ENCODE measurements at regions not wholly inside any gene's neighbourhood (a gene's known extent, or its start where the extent isn't known, plus 50 kb on each side); places are given as distances from the start of the nearest gene placed in this dataset.

- TF ChIP-seq MYC (IDR thresholded peaks at IDR 0.05; ENCODE audit: low read depth, low read length): no peak
- no peak overlapping the region for H3K4me3 ChIP-seq (ENCODE audit: low read depth, low read length)
- DNase-seq (ENCODE audit: low read depth): no peak
Measured at GRCh38 chr16:55136356-55137150, 187.4 kb upstream of the IRX6 start.

GRCh38 chr16:55138298-55138697 lies 185.7 kb upstream of the IRX6 start:
- H3K4me3 ChIP-seq (ENCODE audit: low read depth, low read length): no peak overlapping the region
- no peak for DNase-seq (ENCODE audit: low read depth)
- TF ChIP-seq POLR2A (IDR thresholded peaks at IDR 0.05; ENCODE audit: extremely low read depth, insufficient read length): no peak
- no peak for TF ChIP-seq MAX (IDR thresholded peaks at IDR 0.05; ENCODE audit: low read depth, low read length)

- no peak for DNase-seq (ENCODE audit: low read depth)
- TF ChIP-seq CTCF (IDR thresholded peaks at IDR 0.05; ENCODE audit: low read depth, low read length) (no peak), MAX (IDR thresholded peaks at IDR 0.05; ENCODE audit: low read depth, low read length) (no peak), MYC (IDR thresholded peaks at IDR 0.05; ENCODE audit: low read depth, low read length) (no peak), POLR2A (IDR thresholded peaks at IDR 0.05; ENCODE audit: extremely low read depth, insufficient read length) (no peak)
Measured at GRCh38 chr16:55142405-55142804, 181.6 kb upstream of the IRX6 start.

GRCh38 chr16:55144651-55145050 lies 179.4 kb upstream of the IRX6 start:
- DNase-seq (ENCODE audit: low read depth): no peak
- no peak for TF ChIP-seq MAX (IDR thresholded peaks at IDR 0.05; ENCODE audit: low read depth, low read length)
- TF ChIP-seq MYC (IDR thresholded peaks at IDR 0.05; ENCODE audit: low read depth, low read length): no peak
- TF ChIP-seq POLR2A (IDR thresholded peaks at IDR 0.05; ENCODE audit: extremely low read depth, insufficient read length): no peak
- TF ChIP-seq CTCF (IDR thresholded peaks at IDR 0.05; ENCODE audit: low read depth, low read length): no peak
- H3K4me3 ChIP-seq (ENCODE audit: low read depth, low read length): no peak overlapping the region

More at GRCh38 chr16:55142405-55142804, 181.6 kb upstream of the IRX6 start:
- no peak overlapping the region for H3K4me3 ChIP-seq (ENCODE audit: low read depth, low read length)

- H3K4me3 ChIP-seq (ENCODE audit: low read depth, low read length): no peak overlapping the region
- DNase-seq (ENCODE audit: low read depth): no peak
- no peak for TF ChIP-seq CTCF (IDR thresholded peaks at IDR 0.05; ENCODE audit: low read depth, low read length)
- no peak for TF ChIP-seq MYC (IDR thresholded peaks at IDR 0.05; ENCODE audit: low read depth, low read length)
- no peak for TF ChIP-seq POLR2A (IDR thresholded peaks at IDR 0.05; ENCODE audit: extremely low read depth, insufficient read length)
- no peak for TF ChIP-seq MAX (IDR thresholded peaks at IDR 0.05; ENCODE audit: low read depth, low read length)
Measured at GRCh38 chr16:55145771-55146603, 178.0 kb upstream of the IRX6 start.

GRCh38 chr16:55146966-55147365 lies 177.0 kb upstream of the IRX6 start:
- TF ChIP-seq MAX (IDR thresholded peaks at IDR 0.05; ENCODE audit: low read depth, low read length) (no peak), MYC (IDR thresholded peaks at IDR 0.05; ENCODE audit: low read depth, low read length) (no peak), CTCF (IDR thresholded peaks at IDR 0.05; ENCODE audit: low read depth, low read length) (no peak), POLR2A (IDR thresholded peaks at IDR 0.05; ENCODE audit: extremely low read depth, insufficient read length) (no peak)
- DNase-seq (ENCODE audit: low read depth): peak; percentile 13
- no peak overlapping the region for H3K4me3 ChIP-seq (ENCODE audit: low read depth, low read length)

Data from NB4 (cell line).